Naive thymus-derived CD4-positive, alpha-beta T cell (primary cell): ENCODE measurements at regions not wholly inside any gene's neighbourhood (a gene's known extent, or its start where the extent isn't known, plus 50 kb on each side); places are given as distances from the start of the nearest gene placed in this dataset.

Experiments
- ATAC-seq: fragments of 150-1000 bp; cut with Tn5 transposase; 2 replicates; pipeline ENCODE4 v1.10.0; 2021; ENCODE audit warnings: mild to moderate bottlenecking, moderate library complexity
- CTCF ChIA-PET: fragments of 350-600 bp; sonication (Branson Sonifier 250); formaldehyde crosslinking; loops from one replicate; lab custom pipeline; 2021; ENCODE audit warnings: antibody characterized with exemption; lab: Charles Lee
- POLR2A ChIA-PET: fragments of 350-600 bp; sonication (Branson Sonifier 250); formaldehyde crosslinking; loops from one replicate; lab custom pipeline; 2021; ENCODE audit warnings: antibody characterized with exemption, inconsistent platforms; lab: Charles Lee
- DNase-seq, 9 donors: peaks; one replicate each; pipeline versions ENCODE4 v3.0.0 to v3.0.0-alpha.2; 2020 to 2022; ENCODE audit warnings: mixed read lengths in 1 of 9
- H3K27ac ChIP-seq: one replicate; pipeline ENCODE4 v1.7.0; 2013; ENCODE audit warnings: mild to moderate bottlenecking, low read depth, low read length, moderate library complexity
- H3K27me3 ChIP-seq, 2 donors: one replicate each; pipeline ENCODE4 v1.7.0; 2013; ENCODE audit warnings: low read length in 2 of 2, mild to moderate bottlenecking in 2 of 2, moderate library complexity in 2 of 2; ENCODE audit not compliant: control insufficient read depth in 2 of 2, insufficient read depth in 2 of 2
- H3K36me3 ChIP-seq, 3 experiments: 1 replicate in 2 of 3; 2 replicates in 1 of 3; pipeline ENCODE4 v1.7.0; 2013; ENCODE audit warnings: low read length in 3 of 3, mild to moderate bottlenecking in 3 of 3, moderate library complexity in 1 of 3; ENCODE audit not compliant: insufficient read depth in 3 of 3, control insufficient read depth in 2 of 3
- H3K4me1 ChIP-seq, 2 donors: one replicate each; pipeline ENCODE4 v1.7.0; 2013; ENCODE audit warnings: low read length in 2 of 2, mild to moderate bottlenecking in 2 of 2, moderate library complexity in 1 of 2; ENCODE audit not compliant: control insufficient read depth in 2 of 2, insufficient read depth in 2 of 2
- H3K4me3 ChIP-seq: 2 replicates; pipeline ENCODE4 v1.7.0; 2013; ENCODE audit warnings: mild to moderate bottlenecking, low read length
- H3K9me3 ChIP-seq, 3 experiments: 1 replicate in 2 of 3; 2 replicates in 1 of 3; pipeline ENCODE4 v1.7.0; 2013; ENCODE audit warnings: low read length in 3 of 3; ENCODE audit not compliant: control insufficient read depth in 2 of 3
- H3K27ac Mint-ChIP-seq, 9 donors: one replicate each; pipeline ENCODE4 v1.8.0; 2020 to 2022; ENCODE audit warnings: mixed read lengths in 9 of 9, mild to moderate bottlenecking in 8 of 9, moderate library complexity in 5 of 9, inconsistent platforms in 2 of 9
- H3K27me3 Mint-ChIP-seq, 5 donors: one replicate each; pipeline ENCODE4 v1.8.0; 2021 to 2022; ENCODE audit warnings: mixed read lengths in 5 of 5, mild to moderate bottlenecking in 1 of 5
- H3K36me3 Mint-ChIP-seq, 5 donors: one replicate each; pipeline ENCODE4 v1.8.0; 2020 to 2022; ENCODE audit warnings: mixed read lengths in 5 of 5, mild to moderate bottlenecking in 3 of 5, inconsistent platforms in 1 of 5
- H3K4me1 Mint-ChIP-seq, 7 donors: one replicate each; pipeline ENCODE4 v1.8.0; 2020 to 2022; ENCODE audit warnings: mixed read lengths in 7 of 7, mild to moderate bottlenecking in 3 of 7, inconsistent platforms in 1 of 7
- H3K4me3 Mint-ChIP-seq, 10 donors: one replicate each; pipeline ENCODE4 v1.8.0; 2020 to 2022; ENCODE audit warnings: mild to moderate bottlenecking in 10 of 10, mixed read lengths in 10 of 10, moderate library complexity in 6 of 10, inconsistent platforms in 2 of 10
- H3K9me3 Mint-ChIP-seq, 11 donors: one replicate each; pipeline ENCODE4 v1.8.0; 2020 to 2022; ENCODE audit warnings: mixed read lengths in 11 of 11, mild to moderate bottlenecking in 4 of 11, inconsistent platforms in 1 of 11, moderate library complexity in 1 of 11
- intact Hi-C, 2 donors: fragments of 100-400 bp; cut with micrococcal nuclease; formaldehyde crosslinking; loops; one replicate each; pipeline ENCODE4 v1.15.1; 2023

DNA sequence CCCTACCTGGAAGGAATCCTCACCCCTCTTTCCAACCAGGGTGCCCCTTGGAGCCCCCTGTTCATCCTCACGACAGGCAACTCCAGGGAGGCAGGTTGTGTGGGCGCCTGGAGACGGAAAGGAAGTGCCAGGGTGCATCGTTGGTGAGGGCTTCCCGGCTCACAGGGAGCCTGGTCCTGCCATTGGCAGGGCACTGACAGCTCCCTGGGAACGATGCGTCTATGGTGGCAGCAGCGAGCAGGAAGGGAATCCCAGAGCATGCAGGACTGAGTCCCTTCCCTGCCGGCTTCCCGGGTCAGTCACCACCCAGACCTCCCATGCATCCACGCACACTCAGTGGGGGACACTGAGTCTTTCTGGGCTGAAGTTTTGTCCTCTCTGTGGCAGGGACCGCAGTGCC lies 117.6 kb downstream of the INHBB start:
- intact Hi-C loops: no loop called here
- no peaks in the 10 kb centered on the region for H3K4me1 Mint-ChIP-seq
- ChIA-PET POLR2A (no interaction called here), CTCF (no interaction called here)
- ATAC-seq (no peak), DNase-seq (no peak)
- no peak overlapping the region for H3K27ac Mint-ChIP-seq
- no peak overlapping the region for H3K4me3 ChIP-seq
- peaks cover 0 to 5% (median 0%) of the 10 kb centered on the region in 5 donors for H3K36me3 Mint-ChIP-seq
- peaks cover 0 to 14% (median 4%) of the 10 kb centered on the region in 11 donors for H3K9me3 Mint-ChIP-seq
- no peaks in the 10 kb centered on the region for H3K4me1 ChIP-seq
- no peak overlapping the region for H3K27ac ChIP-seq
- no peak overlapping the region for H3K4me3 Mint-ChIP-seq
- peaks cover 0 to 14% (median 0%) of the 10 kb centered on the region in 5 donors for H3K27me3 Mint-ChIP-seq
- H3K9me3 ChIP-seq: no peaks in the 10 kb centered on the region
- no peaks in the 10 kb centered on the region for H3K27me3 ChIP-seq
- H3K36me3 ChIP-seq: no peaks in the 10 kb centered on the region

- H3K4me3 Mint-ChIP-seq: no peak overlapping the region
- H3K4me1 Mint-ChIP-seq: no peaks in the 10 kb centered on the region
- H3K27ac Mint-ChIP-seq: no peak overlapping the region
- H3K9me3 Mint-ChIP-seq: peaks cover 0 to 10% (median 3%) of the 10 kb centered on the region in 11 donors
- H3K4me3 ChIP-seq: no peak overlapping the region
- H3K27me3 Mint-ChIP-seq: peaks cover 0 to 14% (median 0%) of the 10 kb centered on the region in 5 donors
- no peak overlapping the region for H3K27ac ChIP-seq
- intact Hi-C loops: no loop called here
- H3K9me3 ChIP-seq: no peaks in the 10 kb centered on the region
- no peak for ATAC-seq
- no peaks in the 10 kb centered on the region for H3K36me3 ChIP-seq
- ChIA-PET CTCF (no interaction called here), POLR2A (no interaction called here)
- H3K4me1 ChIP-seq: no peaks in the 10 kb centered on the region
- no peak for DNase-seq
- no peaks in the 10 kb centered on the region for H3K27me3 ChIP-seq
- H3K36me3 Mint-ChIP-seq: peaks cover 0 to 3% (median 0%) of the 10 kb centered on the region in 5 donors
Measured at GRCh38 chr2:120463996-120464395, 118.1 kb downstream of the INHBB start.

DNA sequence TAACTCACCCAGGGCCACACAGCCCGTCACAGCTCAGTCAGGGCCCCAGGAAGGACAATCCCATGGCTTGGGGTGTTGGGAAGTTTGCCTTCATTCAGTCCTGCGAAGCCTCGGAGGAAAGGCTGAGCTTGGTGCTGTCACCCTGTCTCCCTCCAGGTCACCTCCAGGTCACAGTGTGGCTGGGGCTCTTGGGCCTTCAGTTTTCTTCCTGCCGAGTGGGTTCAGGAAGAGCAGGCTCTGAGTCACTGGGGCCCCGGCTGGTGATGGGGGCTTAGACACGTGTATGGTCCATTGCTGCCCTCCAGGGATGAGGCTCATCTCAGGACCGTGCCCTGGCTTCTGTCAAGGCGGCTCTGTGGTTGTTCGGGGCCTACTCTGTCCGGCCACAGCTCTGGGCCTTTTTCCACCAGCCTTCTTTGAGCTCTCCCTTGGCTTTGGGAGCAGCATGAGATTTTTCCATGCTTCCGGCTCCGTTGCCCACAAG lies 118.6 kb downstream of the INHBB start:
- H3K27me3 ChIP-seq: no peaks in the 10 kb centered on the region
- CTCF ChIA-PET: no interaction called here

DNA sequence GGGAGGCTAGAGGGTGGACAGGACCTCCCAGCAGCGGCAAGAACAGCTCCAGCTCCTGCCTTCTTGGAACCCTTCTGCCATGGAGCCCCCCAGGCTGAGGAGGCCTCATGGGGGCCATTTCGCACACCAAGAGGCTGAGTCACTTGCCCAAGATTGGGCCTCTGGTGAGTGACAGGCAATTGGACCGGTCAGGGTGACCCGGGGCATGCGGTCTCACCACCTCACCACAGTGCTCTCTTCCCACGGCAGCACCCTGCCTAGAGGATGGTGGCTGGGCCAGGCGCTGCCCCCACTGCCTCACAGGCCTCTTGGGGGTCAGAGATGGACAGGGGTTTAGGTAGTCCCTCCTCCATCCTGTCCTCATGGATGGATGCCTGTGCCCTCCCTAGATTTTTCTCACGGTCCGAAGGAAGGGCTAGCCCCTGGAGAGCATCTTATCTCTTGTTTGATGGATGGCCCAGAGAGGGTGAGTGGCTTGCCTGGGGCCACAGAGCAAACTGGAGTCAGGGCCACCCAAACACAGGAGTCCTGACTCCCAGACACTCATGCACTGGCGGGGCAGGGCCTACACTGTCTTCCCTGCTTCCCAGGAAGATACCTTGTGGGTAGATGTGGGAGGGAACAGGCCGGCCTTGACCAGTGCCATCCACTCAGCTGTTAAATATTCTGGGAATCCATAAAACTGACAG lies 119.2 kb downstream of the INHBB start:
- Mint-ChIP-seq H3K9me3 (no peaks in the 10 kb centered on the region), H3K36me3 (no peaks in the 10 kb centered on the region), H3K27ac (no peak overlapping the region), H3K4me3 (no peak overlapping the region), H3K27me3 (peaks cover 0 to 14% (median 0%) of the 10 kb centered on the region in 5 donors), H3K4me1 (no peaks in the 10 kb centered on the region)
- Histone ChIP-seq H3K36me3 (no peaks in the 10 kb centered on the region), H3K4me3 (no peak overlapping the region), H3K27ac (no peak overlapping the region), H3K27me3 (no peaks in the 10 kb centered on the region), H3K4me1 (no peaks in the 10 kb centered on the region), H3K9me3 (no peaks in the 10 kb centered on the region)
- ATAC-seq (peak; percentile 14), DNase-seq (no peak)
- intact Hi-C loops: no loop called here
- ChIA-PET POLR2A (no interaction called here), CTCF (no interaction called here)

More for the DNA sequence above, 118.6 kb downstream of the INHBB start:
- intact Hi-C loops: no loop called here
- Mint-ChIP-seq H3K27me3 (peaks cover 0 to 14% (median 0%) of the 10 kb centered on the region in 5 donors), H3K4me3 (no peak overlapping the region), H3K27ac (no peak overlapping the region), H3K4me1 (no peaks in the 10 kb centered on the region), H3K9me3 (peaks cover 0 to 5% (median 0%) of the 10 kb centered on the region in 11 donors), H3K36me3 (no peaks in the 10 kb centered on the region)
- Histone ChIP-seq H3K9me3 (no peaks in the 10 kb centered on the region), H3K27ac (no peak overlapping the region), H3K36me3 (no peaks in the 10 kb centered on the region), H3K4me1 (no peaks in the 10 kb centered on the region), H3K4me3 (no peak overlapping the region)
- POLR2A ChIA-PET: no interaction called here
- DNase-seq: no peak
- no peak for ATAC-seq

DNA sequence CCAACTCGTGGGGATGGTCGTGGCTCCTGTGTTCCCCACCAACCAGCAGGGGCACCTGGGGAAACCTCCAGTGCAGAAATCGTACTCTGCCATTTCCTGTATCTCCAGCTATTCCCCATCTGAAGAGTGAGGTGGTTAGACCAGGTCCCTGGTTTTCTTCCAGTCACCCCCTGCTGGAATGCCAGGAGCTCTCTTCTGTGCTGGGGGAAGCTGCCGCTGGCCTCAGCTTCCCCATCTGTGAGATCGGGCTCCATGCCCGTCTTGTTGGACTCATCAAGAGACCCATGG lies 119.7 kb downstream of the INHBB start:
- no peaks in the 10 kb centered on the region for H3K36me3 Mint-ChIP-seq
- ATAC-seq: no peak

GRCh38 chr2:120465989-120466703 lies 120.2 kb downstream of the INHBB start:
- Mint-ChIP-seq H3K36me3 (no peaks in the 10 kb centered on the region), H3K27ac (no peak overlapping the region), H3K4me3 (no peak overlapping the region), H3K9me3 (no peaks in the 10 kb centered on the region), H3K4me1 (no peaks in the 10 kb centered on the region), H3K27me3 (peaks cover 0 to 14% (median 0%) of the 10 kb centered on the region in 5 donors)
- Histone ChIP-seq H3K9me3 (no peaks in the 10 kb centered on the region), H3K36me3 (no peaks in the 10 kb centered on the region), H3K27me3 (no peaks in the 10 kb centered on the region), H3K4me1 (no peaks in the 10 kb centered on the region), H3K4me3 (no peak overlapping the region), H3K27ac (no peak overlapping the region)
- ChIA-PET CTCF (no interaction called here), POLR2A (no interaction called here)
- ATAC-seq: no peak
- intact Hi-C loops: no loop called here
- DNase-seq: no peak

More for the DNA sequence above, 119.7 kb downstream of the INHBB start:
- CTCF ChIA-PET: no interaction called here
- no peaks in the 10 kb centered on the region for H3K9me3 Mint-ChIP-seq
- Histone ChIP-seq H3K4me1 (no peaks in the 10 kb centered on the region), H3K4me3 (no peak overlapping the region), H3K36me3 (no peaks in the 10 kb centered on the region), H3K27ac (no peak overlapping the region), H3K27me3 (no peaks in the 10 kb centered on the region), H3K9me3 (no peaks in the 10 kb centered on the region)
- no peak for DNase-seq
- H3K27me3 Mint-ChIP-seq: peaks cover 0 to 14% (median 0%) of the 10 kb centered on the region in 5 donors
- no peaks in the 10 kb centered on the region for H3K4me1 Mint-ChIP-seq
- POLR2A ChIA-PET: no interaction called here
- H3K27ac Mint-ChIP-seq: no peak overlapping the region
- intact Hi-C loops: no loop called here
- no peak overlapping the region for H3K4me3 Mint-ChIP-seq

- ATAC-seq (no peak), DNase-seq (no peak)
- no peaks in the 10 kb centered on the region for H3K27me3 ChIP-seq
- no peaks in the 10 kb centered on the region for H3K9me3 ChIP-seq
- peaks cover 0 to 2% (median 0%) of the 10 kb centered on the region in 11 donors for H3K9me3 Mint-ChIP-seq
- H3K27ac ChIP-seq: no peak overlapping the region
- intact Hi-C loops: no loop called here
- peaks cover 0 to 12% (median 0%) of the 10 kb centered on the region in 5 donors for H3K27me3 Mint-ChIP-seq
- H3K4me3 Mint-ChIP-seq: no peak overlapping the region
- H3K36me3 Mint-ChIP-seq: no peaks in the 10 kb centered on the region
- H3K4me3 ChIP-seq: no peak overlapping the region
- H3K4me1 ChIP-seq: no peaks in the 10 kb centered on the region
- ChIA-PET POLR2A (no interaction called here), CTCF (no interaction called here)
- H3K4me1 Mint-ChIP-seq: no peaks in the 10 kb centered on the region
- H3K27ac Mint-ChIP-seq: no peak overlapping the region
- H3K36me3 ChIP-seq: no peaks in the 10 kb centered on the region
Measured at GRCh38 chr2:120466704-120467054, 120.7 kb downstream of the INHBB start.
